GM19043 (cell line): ENCODE measurements at regions not wholly inside any gene's neighbourhood (a gene's known extent, or its start where the extent isn't known, plus 50 kb on each side); places are given as distances from the start of the nearest gene placed in this dataset.

Experiments
- ATAC-seq: cut with Tn5 transposase; IDR thresholded peaks from one replicate; pipeline ENCODE4 v1.9.1; 2021; ENCODE audit warnings: low read depth; ENCODE audit not compliant: unreplicated experiment

DNA sequence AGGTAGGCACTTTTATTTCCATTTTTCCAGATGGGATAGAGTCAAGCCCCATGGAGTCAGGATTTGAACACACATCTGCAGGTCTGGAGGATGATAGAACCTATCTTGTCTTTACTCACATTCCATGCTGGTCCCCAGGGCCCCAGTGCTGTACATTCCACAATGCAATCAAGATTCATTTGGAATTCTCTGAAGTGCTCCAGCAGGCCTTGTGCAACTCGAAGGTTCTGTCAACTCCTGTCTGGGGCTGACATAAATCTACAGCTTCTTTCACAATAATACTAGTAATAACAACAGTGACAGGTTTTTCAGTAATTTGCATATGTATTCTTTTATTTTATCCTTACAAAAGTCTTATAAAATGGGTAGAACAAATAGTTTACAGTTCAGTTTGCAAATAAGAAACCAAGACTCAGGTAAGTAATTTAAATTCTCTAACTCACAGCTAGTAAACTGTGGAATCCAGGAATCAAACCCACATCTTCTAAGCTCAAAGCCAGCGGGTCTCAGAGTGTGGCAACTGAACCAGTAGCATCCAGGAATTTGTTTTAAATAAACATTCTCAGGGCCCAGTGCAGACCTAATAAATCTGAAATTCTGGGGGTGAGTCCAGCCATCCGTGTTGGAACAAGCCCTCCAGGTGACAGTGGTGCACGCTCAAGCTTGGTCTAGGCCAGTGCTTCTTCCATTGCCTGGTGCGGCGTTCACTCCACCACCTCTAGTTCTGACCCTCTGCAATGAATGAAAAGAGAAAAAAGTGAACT lies 137.0 kb upstream of the TNFAIP3 start:
- ATAC-seq: no peak

- ATAC-seq: no peak
These were observed 135.5 kb upstream of the TNFAIP3 start for GRCh38 chr6:137731600-137731959.

DNA sequence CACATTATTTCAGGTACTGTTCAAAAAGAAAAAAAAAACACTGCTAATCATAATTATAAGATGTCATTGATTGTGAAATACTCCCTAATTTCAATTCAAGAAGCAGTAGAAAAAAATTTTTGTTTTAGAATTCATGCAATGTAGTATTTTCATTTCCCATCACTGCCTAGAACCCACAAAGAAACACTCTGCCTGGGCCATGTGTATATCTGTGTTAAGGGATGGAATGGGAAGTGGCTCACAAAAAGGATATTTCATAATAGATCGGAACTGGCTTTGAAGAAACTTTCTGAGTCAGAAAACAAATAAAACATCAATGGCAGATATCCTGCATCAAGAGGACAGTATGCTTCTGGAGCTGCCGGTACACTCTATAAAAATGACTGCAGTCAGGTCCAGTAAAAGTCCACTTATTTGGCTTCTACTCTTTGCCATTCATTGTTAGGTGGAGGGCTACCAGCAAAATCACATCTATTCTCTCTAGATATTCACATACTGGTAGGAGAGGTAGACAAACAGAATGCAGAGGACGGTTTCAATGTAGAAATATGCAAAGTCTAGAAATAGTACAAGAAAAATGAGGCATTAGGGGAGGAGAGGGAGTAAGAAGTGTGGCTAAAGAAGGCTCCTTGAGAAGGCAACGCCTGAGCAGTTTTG lies 135.0 kb upstream of the TNFAIP3 start:
- ATAC-seq: no peak

DNA sequence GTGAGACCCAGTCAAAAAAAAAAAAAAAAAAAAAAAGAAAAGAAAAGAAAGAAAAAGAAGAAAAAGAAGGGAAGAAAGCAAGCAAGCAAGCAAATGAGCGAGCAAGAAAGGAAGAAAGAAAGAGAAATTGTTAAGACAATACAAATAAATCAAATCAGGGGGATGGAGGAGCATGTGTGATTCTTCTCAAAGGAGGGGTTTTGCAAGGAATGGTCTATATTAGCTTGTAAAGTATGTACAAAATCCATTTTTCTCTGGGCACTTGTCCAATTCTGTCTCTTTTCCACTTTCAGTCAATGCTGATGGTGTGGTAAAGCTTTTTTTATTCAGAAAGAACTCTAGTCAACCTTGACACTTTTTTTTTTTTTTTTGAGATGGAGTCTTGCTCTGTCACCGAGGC lies 133.7 kb upstream of the TNFAIP3 start:
- no peak for ATAC-seq

GRCh38 chr6:137734005-137734874 lies 132.8 kb upstream of the TNFAIP3 start:
- no peak for ATAC-seq

GRCh38 chr6:137734875-137735182 lies 132.2 kb upstream of the TNFAIP3 start:
- ATAC-seq: no peak

GRCh38 chr6:137736048-137736818 lies 130.8 kb upstream of the TNFAIP3 start:
- ATAC-seq: peak; percentile 81

- no peak for ATAC-seq
These were observed 130.1 kb upstream of the TNFAIP3 start for GRCh38 chr6:137736911-137737310.

DNA sequence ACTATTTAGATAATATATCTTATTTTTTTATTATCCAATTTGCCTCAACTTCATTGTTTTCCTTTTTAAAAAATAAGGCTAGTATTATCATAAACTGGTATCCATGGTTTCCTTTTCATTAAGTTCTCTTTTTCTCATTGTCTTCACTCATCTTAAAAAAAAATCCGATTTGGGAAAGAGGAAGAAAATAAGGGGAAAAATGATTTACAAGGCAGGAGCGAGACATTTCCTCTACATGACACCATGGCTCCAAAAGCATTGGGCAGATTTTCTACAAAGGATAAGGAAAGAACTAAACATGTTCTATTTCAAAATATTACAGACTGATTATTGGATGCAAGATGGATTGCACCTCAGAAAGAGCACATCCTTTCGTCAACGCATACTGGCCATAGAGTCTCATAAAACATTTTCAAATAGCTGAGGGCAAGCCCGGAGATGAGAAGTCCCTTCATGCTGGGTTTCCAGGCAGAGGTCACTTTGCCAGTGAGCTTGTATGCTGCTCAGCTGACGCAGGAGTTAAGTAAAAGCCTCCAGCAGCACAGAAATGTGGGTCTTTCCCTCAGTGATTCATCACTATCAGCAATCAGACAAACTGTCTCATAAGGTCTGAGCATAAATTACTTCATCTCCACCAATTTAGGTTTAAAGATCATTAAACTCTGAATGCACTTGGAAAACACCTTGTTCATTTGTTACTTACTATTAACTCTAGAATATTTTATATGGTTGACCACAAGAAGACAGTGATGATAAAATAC lies 129.0 kb upstream of the TNFAIP3 start:
- no peak for ATAC-seq

DNA sequence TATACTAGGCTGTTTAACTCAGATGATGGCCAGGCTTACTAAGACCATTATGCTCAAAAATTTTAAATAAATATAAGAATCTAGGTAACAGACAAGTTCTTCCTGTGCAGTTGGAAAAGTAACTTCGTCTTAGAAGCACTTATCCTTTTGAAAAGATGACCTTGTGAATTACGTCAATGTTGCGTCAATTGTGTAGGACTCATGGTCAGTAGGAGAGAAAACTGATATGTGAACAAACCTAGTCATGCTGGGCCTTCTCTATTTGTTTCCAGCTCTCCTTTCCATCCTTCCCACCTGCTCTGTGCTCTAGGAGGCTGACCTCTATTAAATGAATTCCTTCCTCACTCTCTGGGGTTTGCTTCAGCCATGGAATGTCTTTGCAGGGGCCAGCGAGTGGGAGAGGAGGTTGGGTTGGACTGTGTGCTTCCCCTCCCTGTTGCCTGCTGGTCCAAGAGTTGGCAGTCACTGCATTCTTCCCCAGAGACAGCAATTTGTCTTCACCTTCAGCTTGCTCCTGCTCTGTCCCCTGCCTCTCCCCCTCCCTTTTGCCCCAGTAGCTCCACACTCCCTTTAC lies 128.0 kb upstream of the TNFAIP3 start:
- no peak for ATAC-seq

DNA sequence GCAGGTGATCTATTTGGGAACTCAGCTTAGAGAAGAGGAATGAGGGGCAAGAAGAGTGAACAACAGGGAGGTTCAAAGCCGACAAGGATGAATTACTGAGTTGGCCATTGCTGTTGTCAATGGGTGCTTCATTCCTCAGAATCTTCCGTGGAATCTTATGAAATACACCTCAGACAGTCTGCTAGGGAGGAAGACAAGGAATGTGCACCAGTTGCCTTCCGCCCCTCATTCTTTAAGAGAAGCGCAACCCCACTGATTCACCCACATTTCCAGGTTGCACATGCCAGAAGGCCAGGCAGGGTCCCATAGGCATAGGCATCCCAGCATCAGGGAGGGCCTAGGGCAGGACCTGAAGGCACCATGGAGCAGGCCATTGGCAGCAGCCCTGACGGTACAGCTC lies 127.5 kb upstream of the TNFAIP3 start:
- no peak for ATAC-seq

DNA sequence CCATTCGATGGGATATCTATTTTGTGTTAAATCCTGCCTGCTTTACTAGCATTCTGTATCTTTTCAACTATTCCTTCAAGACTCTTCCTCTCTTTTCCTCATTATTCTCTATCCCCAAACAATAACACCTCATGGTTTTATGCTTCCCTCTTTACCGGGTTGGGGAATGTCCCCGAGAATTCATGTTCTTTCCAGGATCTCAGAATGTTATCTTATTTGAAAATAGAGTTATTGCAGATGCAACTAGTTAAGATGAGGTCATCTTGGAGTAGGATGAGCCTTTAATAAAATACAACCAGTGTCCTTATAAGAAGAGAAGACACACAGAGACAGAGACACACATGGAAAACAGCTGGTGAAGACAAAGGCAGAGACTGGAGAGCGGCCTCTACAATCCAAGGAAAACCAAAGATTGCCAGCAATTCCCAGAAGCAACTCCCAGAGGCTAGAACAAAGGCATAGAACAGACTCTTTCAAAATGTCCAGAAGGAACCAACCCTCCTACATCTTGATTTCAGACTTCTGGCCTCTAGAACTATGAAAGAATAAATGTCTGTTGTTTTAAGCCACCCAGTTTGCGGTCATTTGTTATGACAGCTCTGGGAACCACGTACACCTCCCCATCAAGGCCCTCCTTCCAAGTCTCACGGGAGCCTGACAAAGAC lies 126.8 kb upstream of the TNFAIP3 start:
- ATAC-seq: no peak

DNA sequence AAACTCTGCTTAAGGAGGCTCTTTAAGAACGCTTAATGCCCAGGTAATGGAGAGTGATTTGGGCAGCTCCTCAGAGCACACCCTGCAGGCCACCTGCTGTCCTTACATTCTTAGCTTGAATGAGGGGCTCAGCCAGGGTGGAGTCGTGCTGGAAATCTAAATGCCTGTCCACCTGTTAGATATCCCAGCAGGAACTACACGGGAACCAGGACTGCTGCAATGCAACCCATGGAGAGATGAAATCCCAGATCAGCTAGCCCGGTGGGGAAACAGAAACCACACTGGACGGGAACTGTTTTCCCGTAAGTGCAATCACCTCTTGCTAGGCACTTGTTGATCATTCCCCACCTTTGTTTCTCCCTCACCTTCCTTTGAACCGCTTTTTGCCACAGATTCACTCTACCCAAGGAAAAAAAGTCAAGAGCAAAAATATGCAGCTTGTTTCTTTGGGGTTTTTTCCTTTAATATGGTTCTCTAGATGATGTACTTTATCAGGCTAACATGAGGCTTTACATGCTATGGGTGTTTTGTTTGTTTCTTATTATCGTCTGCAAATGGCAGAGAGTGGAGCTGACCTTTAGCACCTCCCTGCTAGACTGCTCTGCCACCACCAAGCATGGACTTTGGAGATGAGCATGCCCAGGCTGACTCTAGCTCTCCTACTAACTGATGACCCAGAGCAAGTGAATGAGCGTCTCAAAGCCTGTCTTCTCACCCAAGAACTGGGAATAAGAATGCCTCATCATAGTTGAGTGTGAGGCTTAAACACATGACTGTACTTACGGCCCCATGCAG lies 125.9 kb upstream of the TNFAIP3 start:
- ATAC-seq: no peak

GRCh38 chr6:137743493-137743892 lies 123.6 kb upstream of the TNFAIP3 start:
- no peak for ATAC-seq

DNA sequence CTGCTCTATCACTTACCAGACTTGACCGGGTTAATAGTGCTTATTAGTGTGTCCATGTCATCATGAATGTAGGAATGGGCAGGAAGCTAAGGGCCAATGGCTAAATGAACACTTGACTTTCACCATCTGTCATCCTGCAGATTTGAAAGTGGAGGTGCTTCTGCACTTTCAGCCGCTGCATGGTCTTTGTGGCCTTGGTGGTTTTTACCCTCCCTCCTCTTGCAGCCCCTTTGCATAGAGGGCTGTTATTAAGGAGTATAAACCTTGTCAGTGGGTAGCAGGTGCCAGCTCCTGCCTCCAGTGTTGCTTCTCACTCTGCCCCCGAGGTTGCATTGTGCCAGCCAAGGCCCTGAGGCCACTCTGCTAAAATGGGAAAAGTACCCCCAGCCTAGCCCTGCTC lies 122.2 kb upstream of the TNFAIP3 start:
- ATAC-seq: peak; percentile 71

DNA sequence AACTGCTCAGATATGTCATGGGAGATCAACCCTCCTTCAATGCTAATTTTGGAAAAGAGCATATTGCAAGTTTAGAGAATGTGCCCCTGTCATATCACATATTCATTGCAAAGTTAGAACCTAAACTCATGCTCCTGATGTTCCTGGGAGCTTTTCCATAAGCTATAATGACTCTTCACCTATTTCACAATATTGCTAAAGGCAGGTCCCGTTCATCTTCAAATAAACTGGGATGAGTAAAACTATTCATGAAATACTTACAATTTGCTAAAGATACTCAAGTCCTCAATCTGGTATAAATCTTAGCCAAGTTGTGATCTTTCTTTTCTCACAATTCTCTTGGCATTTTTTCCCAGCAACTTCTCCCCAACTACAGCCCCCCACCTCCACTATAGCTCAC lies 121.7 kb upstream of the TNFAIP3 start:
- no peak for ATAC-seq

- ATAC-seq: no peak
These were observed 120.8 kb upstream of the TNFAIP3 start for GRCh38 chr6:137746264-137746663.

DNA sequence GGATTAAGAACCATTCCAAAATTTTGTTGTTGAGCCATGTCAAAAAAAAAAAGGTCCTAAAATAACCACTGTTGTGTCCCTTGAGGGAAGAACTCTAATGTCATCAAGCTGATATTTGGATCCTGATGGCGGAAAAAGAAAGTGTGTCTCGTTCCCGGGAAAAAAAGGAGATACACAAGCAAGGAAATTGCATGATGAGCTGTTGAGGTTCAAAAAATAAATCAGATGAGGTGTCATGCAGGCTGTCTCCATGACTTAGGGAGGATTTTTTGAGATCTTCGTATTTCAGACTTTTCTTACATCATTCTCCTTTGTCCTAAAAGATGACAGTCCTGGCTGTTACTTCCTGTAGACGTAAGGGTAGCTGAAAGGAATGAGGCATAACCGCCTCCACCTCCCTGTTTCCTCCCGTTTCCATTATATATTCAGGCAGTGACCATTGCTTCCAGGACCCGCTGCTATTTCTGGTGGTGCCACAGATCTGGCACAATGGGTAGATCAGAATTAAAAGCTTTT lies 117.3 kb upstream of the TNFAIP3 start:
- no peak for ATAC-seq
